ENCODE measurements at regions not wholly inside any gene's neighbourhood (a gene's known extent, or its start where the extent isn't known, plus 50 kb on each side); places are given as distances from the start of the nearest gene placed in this dataset.

- DNase-seq (ENCODE audit: low read depth, low spot score) = no peak
Observed at GRCh38 chr2:239780236-239780994, 244.7 kb downstream of the NDUFA10 start.

GRCh38 chr2:239779584-239779983 is 245.6 kb downstream of the NDUFA10 start:
- DNase-seq (ENCODE audit: low read depth, low spot score) = no peak

- DNase-seq (ENCODE audit: low read depth, low spot score) = no peak
Observed at GRCh38 chr2:239778861-239779558, 246.1 kb downstream of the NDUFA10 start.

GRCh38 chr2:239778042-239778851 is 246.9 kb downstream of the NDUFA10 start:
- DNase-seq (ENCODE audit: low read depth, low spot score) = no peak

- DNase-seq (ENCODE audit: low read depth, low spot score) = no peak
Observed at GRCh38 chr2:239777219-239777618, 247.9 kb downstream of the NDUFA10 start.

- DNase-seq (ENCODE audit: low read depth, low spot score) = no peak
Observed at GRCh38 chr2:239776436-239777005, 248.6 kb downstream of the NDUFA10 start.

- no peak for DNase-seq (ENCODE audit: low read depth, low spot score)
Observed at GRCh38 chr2:239775623-239776435, 249.3 kb downstream of the NDUFA10 start.

GRCh38 chr2:239774933-239775622 is 250.1 kb downstream of the NDUFA10 start:
- no peak for DNase-seq (ENCODE audit: low read depth, low spot score)

- DNase-seq (ENCODE audit: low read depth, low spot score) = no peak
Observed at GRCh38 chr2:239774142-239774462, 251.0 kb downstream of the NDUFA10 start.

- DNase-seq (ENCODE audit: low read depth, low spot score) = no peak
Observed at GRCh38 chr2:239773228-239774141, 251.7 kb downstream of the NDUFA10 start.

- DNase-seq (ENCODE audit: low read depth, low spot score) = no peak
Observed at GRCh38 chr2:239772721-239773120, 252.4 kb downstream of the NDUFA10 start.

GRCh38 chr2:239770246-239770639 is 254.9 kb downstream of the NDUFA10 start:
- no peak for DNase-seq (ENCODE audit: low read depth, low spot score)

GRCh38 chr2:239769554-239770245 is 255.4 kb downstream of the NDUFA10 start:
- no peak for DNase-seq (ENCODE audit: low read depth, low spot score)

GRCh38 chr2:239768907-239769553 is 256.1 kb downstream of the NDUFA10 start:
- DNase-seq (ENCODE audit: low read depth, low spot score) = no peak

GRCh38 chr2:239768031-239768790 is 256.9 kb downstream of the NDUFA10 start:
- DNase-seq (ENCODE audit: low read depth, low spot score) = no peak

GRCh38 chr2:239767021-239767905 is 257.9 kb downstream of the NDUFA10 start:
- DNase-seq (ENCODE audit: low read depth, low spot score) = no peak

- DNase-seq (ENCODE audit: low read depth, low spot score) = no peak
Observed at GRCh38 chr2:239765911-239766310, 259.2 kb downstream of the NDUFA10 start.
